ENCODE measurements at regions not wholly inside any gene's neighbourhood (a gene's known extent, or its start where the extent isn't known, plus 50 kb on each side); places are given as distances from the start of the nearest gene placed in this dataset.

GRCh38 chr4:186008057-186008456, 60.9 kb upstream of the TLR3 start:
- TF ChIP-seq, protein P1, sequence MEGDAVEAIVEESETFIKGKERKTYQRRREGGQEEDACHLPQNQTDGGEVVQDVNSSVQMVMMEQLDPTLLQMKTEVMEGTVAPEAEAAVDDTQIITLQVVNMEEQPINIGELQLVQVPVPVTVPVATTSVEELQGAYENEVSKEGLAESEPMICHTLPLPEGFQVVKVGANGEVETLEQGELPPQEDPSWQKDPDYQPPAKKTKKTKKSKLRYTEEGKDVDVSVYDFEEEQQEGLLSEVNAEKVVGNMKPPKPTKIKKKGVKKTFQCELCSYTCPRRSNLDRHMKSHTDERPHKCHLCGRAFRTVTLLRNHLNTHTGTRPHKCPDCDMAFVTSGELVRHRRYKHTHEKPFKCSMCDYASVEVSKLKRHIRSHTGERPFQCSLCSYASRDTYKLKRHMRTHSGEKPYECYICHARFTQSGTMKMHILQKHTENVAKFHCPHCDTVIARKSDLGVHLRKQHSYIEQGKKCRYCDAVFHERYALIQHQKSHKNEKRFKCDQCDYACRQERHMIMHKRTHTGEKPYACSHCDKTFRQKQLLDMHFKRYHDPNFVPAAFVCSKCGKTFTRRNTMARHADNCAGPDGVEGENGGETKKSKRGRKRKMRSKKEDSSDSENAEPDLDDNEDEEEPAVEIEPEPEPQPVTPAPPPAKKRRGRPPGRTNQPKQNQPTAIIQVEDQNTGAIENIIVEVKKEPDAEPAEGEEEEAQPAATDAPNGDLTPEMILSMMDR (IDR thresholded peaks at IDR 0.05), result no peak

DNA sequence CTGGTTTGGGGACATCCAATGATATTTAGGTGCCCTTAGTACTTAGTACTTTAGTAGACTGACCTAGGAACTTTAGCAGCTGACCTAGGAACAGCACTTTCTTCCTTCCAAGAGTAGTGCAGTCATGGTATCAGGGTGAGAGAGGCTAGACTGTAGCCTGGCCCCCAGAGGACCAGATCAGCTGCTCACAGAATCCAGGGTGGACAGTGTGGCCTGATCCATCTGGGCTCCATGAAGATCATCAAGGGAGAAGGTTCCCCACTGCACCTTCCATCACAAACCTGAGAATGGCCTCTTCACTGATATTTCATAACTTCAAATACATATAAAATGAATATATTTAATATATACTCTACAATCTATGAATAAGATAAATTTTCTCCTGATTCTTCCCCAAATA, 59.0 kb upstream of the TLR3 start:
- TF ChIP-seq, protein P1 (IDR thresholded peaks at IDR 0.05), result no peak

DNA sequence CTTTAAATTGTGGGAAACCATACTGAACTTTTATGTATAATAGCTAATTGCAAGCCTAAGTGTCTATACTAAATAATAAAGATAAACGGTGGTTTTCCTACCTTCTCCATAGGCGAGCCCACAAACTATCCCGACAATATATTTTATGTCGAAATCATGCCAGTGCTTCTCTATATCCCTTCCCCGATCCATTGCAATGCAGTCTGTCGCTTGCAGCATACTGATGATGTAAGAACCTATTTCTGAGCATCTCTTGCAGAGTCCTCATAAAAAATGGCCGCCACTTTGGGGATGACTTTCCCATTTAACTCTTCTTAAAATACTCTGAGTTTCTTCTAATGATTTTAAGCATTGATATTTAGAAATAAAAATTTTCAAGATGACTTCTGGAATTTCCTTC, 58.1 kb upstream of the TLR3 start:
- TF ChIP-seq, protein P1 (IDR thresholded peaks at IDR 0.05), result no peak

DNA sequence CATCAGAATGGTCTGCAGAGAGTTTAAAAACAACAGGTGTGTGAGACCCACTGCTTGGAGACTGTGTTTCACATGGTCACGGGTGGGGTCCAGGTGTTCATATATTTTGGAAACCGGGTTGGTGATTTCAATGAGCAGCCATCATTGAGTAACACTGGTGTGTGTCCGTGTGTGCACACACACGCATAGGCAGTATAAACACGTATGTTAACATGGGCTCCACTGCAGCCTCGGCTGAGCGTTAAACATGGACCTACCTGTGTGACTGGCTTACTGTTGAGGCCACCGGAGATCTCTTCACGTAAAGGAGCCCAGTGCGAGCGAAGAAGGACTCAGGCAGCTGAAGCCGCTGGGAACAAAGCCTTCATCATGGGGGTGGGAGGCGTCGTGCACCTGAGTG, 56.9 kb upstream of the TLR3 start:
- TF ChIP-seq, protein P1 (IDR thresholded peaks at IDR 0.05), result no peak

- TF ChIP-seq, protein P1 (IDR thresholded peaks at IDR 0.05), result no peak
Measured at GRCh38 chr4:186013419-186014186, 55.4 kb upstream of the TLR3 start.

DNA sequence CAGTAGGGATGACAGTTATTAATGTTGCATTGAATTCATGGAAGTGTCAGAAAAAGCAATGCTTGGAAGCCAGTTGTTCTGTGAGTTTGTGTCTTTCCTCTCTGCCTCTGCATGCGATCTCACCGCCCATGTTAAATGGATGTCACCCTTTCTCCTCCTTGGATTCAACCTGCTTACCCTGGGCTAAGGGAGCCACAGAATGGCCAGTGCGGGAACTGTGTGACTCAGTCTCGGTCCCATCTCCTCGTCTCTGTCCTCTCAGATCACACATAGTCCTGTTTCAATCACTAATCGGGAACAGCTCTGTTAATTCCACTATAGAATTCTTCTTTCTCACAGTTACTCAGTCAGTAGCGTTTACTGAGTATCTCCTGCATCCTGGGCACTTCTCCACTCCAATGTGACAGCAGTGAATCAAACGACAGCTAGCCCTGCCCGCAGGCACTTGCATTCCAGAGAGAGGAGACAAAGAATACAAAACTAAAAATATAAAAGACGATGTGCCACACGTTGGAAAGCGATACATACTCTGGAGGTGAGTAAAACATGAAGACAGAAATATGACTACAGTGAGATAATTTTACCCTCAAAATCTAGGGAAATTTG, 53.6 kb upstream of the TLR3 start:
- TF ChIP-seq, protein P1 (IDR thresholded peaks at IDR 0.05), result no peak

DNA sequence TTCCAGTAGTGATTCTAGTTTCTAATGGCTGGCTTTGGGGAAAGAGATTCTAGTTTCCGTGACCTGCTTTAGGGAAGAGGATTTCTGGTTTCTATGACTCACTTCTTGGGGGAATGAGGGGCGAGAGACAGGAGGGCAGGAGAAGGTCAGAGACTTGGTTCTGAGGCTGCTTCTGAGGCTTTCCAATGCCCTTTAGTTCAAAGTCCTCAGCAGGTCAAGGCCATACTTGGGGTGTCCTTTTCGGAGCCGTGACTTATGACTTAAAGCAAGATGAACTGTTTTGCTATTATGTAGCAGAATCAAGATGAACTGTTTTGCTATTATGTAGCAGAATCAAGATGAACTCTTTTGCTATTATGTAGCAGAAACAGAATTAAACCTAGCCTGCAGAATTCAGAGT, 52.2 kb upstream of the TLR3 start:
- TF ChIP-seq, protein P1 (IDR thresholded peaks at IDR 0.05), result no peak
